HG03571 (cell line): ENCODE measurements at regions not wholly inside any gene's neighbourhood (a gene's known extent, or its start where the extent isn't known, plus 50 kb on each side); places are given as distances from the start of the nearest gene placed in this dataset.

Source experiments
- ATAC-seq: cut with Tn5 transposase; IDR thresholded peaks from one replicate; pipeline ENCODE4 v1.9.1; 2021; ENCODE audit not compliant: unreplicated experiment

GRCh38 chr2:216745453-216745852 is 50.1 kb upstream of the IGFBP5 start:
- no peak for ATAC-seq
